ENCODE measurements at regions not wholly inside any gene's neighbourhood (a gene's known extent, or its start where the extent isn't known, plus 50 kb on each side); places are given as distances from the start of the nearest gene placed in this dataset.

GRCh38 chr9:38160613-38161215, 91.7 kb upstream of the SHB start:
- peak; percentile 47 to 71 for DNase-seq
- Histone ChIP-seq H3K4me3 (no peak overlapping the region), H3K27me3 (ENCODE audit: insufficient read depth in 3 of 3, low read length in 2 of 3) (no peaks in the 10 kb centered on the region), H3K4me1 (no peaks in the 10 kb centered on the region), H3K9me3 (no peaks in the 10 kb centered on the region), H3K36me3 (ENCODE audit: insufficient read depth in 1 of 2, low read depth in 1 of 2) (no peaks in the 10 kb centered on the region), H3K27ac (no peak overlapping the region)
- peak; percentile 73 to 82 (median 80) for ATAC-seq
- TF ChIP-seq CTCF (IDR thresholded peaks at IDR 0.05): peak; percentile 86
- 43 to 50% (median 45%) methylated on average over 9 of the region's 9 CpGs for WGBS, 3 donors
- intact Hi-C loops (cut with DNase I): loop anchor here (2.0 to 10.0 kb wide), 4 partner anchors 146 to 248 kb away; no protein-coding TSS in a partner anchor

- Histone ChIP-seq H3K4me1 (no peaks in the 10 kb centered on the region), H3K36me3 (ENCODE audit: insufficient read depth in 1 of 2, low read depth in 1 of 2) (no peaks in the 10 kb centered on the region), H3K27me3 (ENCODE audit: insufficient read depth in 3 of 3, low read length in 2 of 3) (no peaks in the 10 kb centered on the region), H3K9me3 (no peaks in the 10 kb centered on the region), H3K4me3 (no peak overlapping the region), H3K27ac (no peak overlapping the region)
- WGBS, 3 donors: 93 to 97% (median 94%) methylated on average over 3 of the region's 3 CpGs
- DNase-seq (no peak), ATAC-seq (no peak)
- intact Hi-C loops (cut with DNase I): loop anchor here (5.0 to 10.0 kb wide), 2 partner anchors 72 to 145 kb away; no protein-coding TSS in a partner anchor
- no peak for TF ChIP-seq CTCF (IDR thresholded peaks at IDR 0.05)
Observed at GRCh38 chr9:38159599-38159998, 90.6 kb upstream of the SHB start.

GRCh38 chr9:38158628-38159027, 89.6 kb upstream of the SHB start:
- Histone ChIP-seq H3K36me3 (ENCODE audit: insufficient read depth in 1 of 2, low read depth in 1 of 2) (no peaks in the 10 kb centered on the region), H3K4me3 (no peak overlapping the region), H3K27me3 (ENCODE audit: insufficient read depth in 3 of 3, low read length in 2 of 3) (no peaks in the 10 kb centered on the region), H3K9me3 (no peaks in the 10 kb centered on the region), H3K4me1 (no peaks in the 10 kb centered on the region), H3K27ac (no peak overlapping the region)
- no peak for TF ChIP-seq CTCF (IDR thresholded peaks at IDR 0.05)
- ATAC-seq: no peak
- intact Hi-C loops (cut with DNase I): loop anchor here (5.0 to 10.0 kb wide), 2 partner anchors 71 to 144 kb away; no protein-coding TSS in a partner anchor
- 84 to 89% (median 86%) methylated on average over 4 of the region's 4 CpGs for WGBS, 3 donors
- DNase-seq: no peak

GRCh38 chr9:38157711-38158110, 88.7 kb upstream of the SHB start:
- intact Hi-C loops (cut with DNase I): loop anchor here (5.0 to 10.0 kb wide), 2 partner anchors 70 to 143 kb away; no protein-coding TSS in a partner anchor
- no peak for TF ChIP-seq CTCF (IDR thresholded peaks at IDR 0.05)
- Histone ChIP-seq H3K9me3 (no peaks in the 10 kb centered on the region), H3K4me3 (no peak overlapping the region), H3K27me3 (ENCODE audit: insufficient read depth in 3 of 3, low read length in 2 of 3) (no peaks in the 10 kb centered on the region), H3K4me1 (no peaks in the 10 kb centered on the region), H3K36me3 (ENCODE audit: insufficient read depth in 1 of 2, low read depth in 1 of 2) (no peaks in the 10 kb centered on the region), H3K27ac (no peak overlapping the region)
- 60 to 62% (median 62%) methylated on average over 2 of the region's 2 CpGs for WGBS, 3 donors
- ATAC-seq: no peak
- no peak for DNase-seq
